HEK293T (cell line): ENCODE measurements at regions not wholly inside any gene's neighbourhood (a gene's known extent, or its start where the extent isn't known, plus 50 kb on each side); places are given as distances from the start of the nearest gene placed in this dataset.

Experiments
- CTCF ChIA-PET: fragments of 350-600 bp; formaldehyde crosslinking; extraction: SDS; loops from one replicate; lab custom pipeline; 2021; ENCODE audit warnings: antibody characterized with exemption, inconsistent platforms; lab: Yijun Ruan, JAX
- POLR2A ChIA-PET: fragments of 350-600 bp; formaldehyde crosslinking; extraction: SDS; loops from one replicate; lab custom pipeline; 2020; ENCODE audit warnings: antibody characterized with exemption, inconsistent platforms; lab: Yijun Ruan, JAX
- DNase-seq: peaks from one replicate; pipeline ENCODE4 v3.0.0; 2012; ENCODE audit warnings: mixed read lengths; ENCODE audit errors: extremely low spot score
- ARNT ChIP-seq: fragments of 450-650 bp; IDR thresholded peaks from 2 replicates; pipeline ENCODE4 v1.6.1; 2017; ENCODE audit warnings: mild to moderate bottlenecking
- BHLHE40 ChIP-seq: fragments of 450-650 bp; IDR thresholded peaks from 2 replicates; pipeline ENCODE4 v1.6.1; 2016; ENCODE audit warnings: mild to moderate bottlenecking, moderate library complexity, borderline replicate concordance
- CTBP1 ChIP-seq: fragments of 450-650 bp; IDR thresholded peaks from 2 replicates; pipeline ENCODE4 v1.6.1; 2016; ENCODE audit warnings: borderline replicate concordance
- ELF4 ChIP-seq: fragments of 450-650 bp; IDR thresholded peaks from 2 replicates; pipeline ENCODE4 v1.6.1; 2017; ENCODE audit warnings: antibody characterized with exemption
- FOXA1 ChIP-seq: fragments of 450-650 bp; IDR thresholded peaks from 2 replicates; pipeline ENCODE4 v1.6.1; 2016; ENCODE audit warnings: mild to moderate bottlenecking
- FOXK2 ChIP-seq: fragments of 450-650 bp; IDR thresholded peaks from 2 replicates; pipeline ENCODE4 v1.6.1; 2016; ENCODE audit warnings: mild to moderate bottlenecking
- FOXM1 ChIP-seq: fragments of 450-650 bp; IDR thresholded peaks from 2 replicates; pipeline ENCODE4 v1.6.1; 2017; ENCODE audit warnings: mild to moderate bottlenecking, borderline replicate concordance
- HDGF ChIP-seq: fragments of 450-650 bp; IDR thresholded peaks from 2 replicates; pipeline ENCODE4 v1.6.1; 2017; ENCODE audit warnings: antibody characterized with exemption, borderline replicate concordance
- L3MBTL2 ChIP-seq: fragments of 450-650 bp; conservative IDR thresholded peaks from 2 replicates; pipeline ENCODE4 v1.6.1; 2016; ENCODE audit warnings: mild to moderate bottlenecking
- LEF1 ChIP-seq: fragments of 450-650 bp; IDR thresholded peaks from 2 replicates; pipeline ENCODE4 v1.6.1; 2017; ENCODE audit warnings: mild to moderate bottlenecking, borderline replicate concordance
- NFRKB ChIP-seq: fragments of 450-650 bp; IDR thresholded peaks from 2 replicates; pipeline ENCODE4 v1.6.1; 2016; ENCODE audit warnings: mild to moderate bottlenecking, moderate library complexity
- SP1 ChIP-seq: fragments of 450-650 bp; IDR thresholded peaks from 2 replicates; pipeline ENCODE4 v1.6.1; 2017
- SUZ12 ChIP-seq: fragments of 450-650 bp; IDR thresholded peaks from 2 replicates; pipeline ENCODE4 v1.6.1; 2016; ENCODE audit warnings: mild to moderate bottlenecking
- TARDBP ChIP-seq: fragments of 450-650 bp; IDR thresholded peaks from 2 replicates; pipeline ENCODE4 v1.6.1; 2016
- ZNF384 ChIP-seq: fragments of 450-650 bp; IDR thresholded peaks from 2 replicates; pipeline ENCODE4 v1.6.1; 2016
- TF ChIP-seq, protein P1 (sequence below): fragments of 450-650 bp; IDR thresholded peaks from 2 replicates; pipeline ENCODE4 v1.6.1; 2016

DNA sequence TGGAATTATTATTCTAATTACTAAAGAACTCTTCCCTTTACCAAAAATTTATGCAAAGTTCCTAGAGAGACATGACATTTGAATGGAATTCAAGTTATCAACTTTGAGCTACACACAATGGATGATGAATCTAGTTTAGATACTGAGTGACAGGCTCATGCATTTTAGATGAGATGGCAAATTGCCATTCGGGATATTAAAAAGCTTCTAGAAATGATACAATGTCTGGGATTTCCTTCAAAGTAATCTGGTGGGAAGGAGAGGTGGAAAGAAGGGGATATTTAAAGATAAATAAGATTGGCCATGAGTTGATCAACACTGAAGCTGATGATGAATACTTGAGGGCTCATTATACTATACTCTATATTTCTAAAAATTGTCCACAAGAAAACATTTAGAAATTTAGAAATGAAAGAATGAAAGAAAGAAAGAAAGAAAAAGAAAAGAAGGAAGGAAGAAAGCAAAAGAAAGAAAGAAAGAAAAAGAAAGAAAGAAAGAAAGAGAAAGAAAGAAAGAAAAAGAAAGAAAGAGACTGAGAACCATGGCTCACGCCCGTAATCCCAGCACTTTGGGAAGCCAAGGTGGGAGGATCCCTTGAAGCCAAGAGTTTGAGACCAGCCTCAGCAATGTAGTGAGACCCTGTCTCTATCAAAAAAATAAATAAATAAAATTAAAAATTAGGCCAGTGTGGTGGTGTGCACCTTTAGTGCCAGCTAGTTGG, 62.6 kb upstream of the NEDD4L start:
- DNase-seq: no peak
- CTCF ChIA-PET: no interaction called here
- POLR2A ChIA-PET: no interaction called here
- TF ChIP-seq L3MBTL2 (no peak), SUZ12 (no peak), LEF1 (no peak), ARNT (no peak), FOXK2 (no peak), ZNF384 (no peak)
- TF ChIP-seq, protein P1, sequence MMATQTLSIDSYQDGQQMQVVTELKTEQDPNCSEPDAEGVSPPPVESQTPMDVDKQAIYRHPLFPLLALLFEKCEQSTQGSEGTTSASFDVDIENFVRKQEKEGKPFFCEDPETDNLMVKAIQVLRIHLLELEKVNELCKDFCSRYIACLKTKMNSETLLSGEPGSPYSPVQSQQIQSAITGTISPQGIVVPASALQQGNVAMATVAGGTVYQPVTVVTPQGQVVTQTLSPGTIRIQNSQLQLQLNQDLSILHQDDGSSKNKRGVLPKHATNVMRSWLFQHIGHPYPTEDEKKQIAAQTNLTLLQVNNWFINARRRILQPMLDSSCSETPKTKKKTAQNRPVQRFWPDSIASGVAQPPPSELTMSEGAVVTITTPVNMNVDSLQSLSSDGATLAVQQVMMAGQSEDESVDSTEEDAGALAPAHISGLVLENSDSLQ: no peak

DNA sequence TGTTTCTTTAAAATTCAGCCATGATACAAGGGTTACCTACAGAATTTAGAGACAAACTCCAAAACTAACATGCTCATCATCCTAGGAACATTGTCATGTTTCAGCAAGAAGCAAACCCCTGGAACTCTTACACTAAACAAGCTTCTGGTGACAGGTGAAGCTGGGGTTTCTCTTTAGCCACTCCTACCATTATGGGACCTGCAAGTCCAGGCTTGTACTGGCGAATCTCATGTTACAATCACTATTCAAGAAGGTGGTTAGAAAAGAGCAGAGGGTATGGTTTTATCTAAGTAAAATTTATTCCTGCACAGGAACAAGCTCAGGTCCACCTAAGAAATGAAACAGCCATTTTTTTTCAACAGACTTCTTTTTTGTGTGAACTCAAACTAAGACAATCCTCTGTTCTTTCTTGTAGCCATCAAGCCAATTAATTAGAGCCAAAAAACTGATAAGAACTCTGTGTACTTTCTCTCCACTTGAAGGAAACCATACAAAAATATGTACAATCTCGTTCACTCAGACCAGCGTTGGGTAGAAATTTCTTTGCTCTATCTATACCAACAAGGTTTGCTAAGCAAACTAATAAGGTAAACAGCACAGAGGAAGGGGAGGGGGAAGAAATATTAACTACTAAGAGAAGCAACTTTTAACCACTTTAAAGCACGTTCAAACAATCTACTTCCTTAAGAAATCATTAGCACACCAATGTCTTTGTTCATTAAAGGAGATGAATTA, 63.3 kb upstream of the NEDD4L start:
- CTCF ChIA-PET: interaction anchor here (0.6 kb wide), 1 partner anchor 10 kb away, joined by 3 read pairs; no protein-coding TSS in a partner anchor
- POLR2A ChIA-PET: no interaction called here
- TF ChIP-seq NFRKB (no peak), ZNF384 (no peak), L3MBTL2 (no peak), BHLHE40 (no peak), ELF4 (no peak), LEF1 (no peak), HDGF (no peak), SUZ12 (no peak), FOXA1 (no peak), ARNT (no peak), TARDBP (no peak), CTBP1 (no peak), SP1 (no peak), FOXM1 (no peak), FOXK2 (no peak)
- TF ChIP-seq, protein P1: no peak
- no peak for DNase-seq

DNA sequence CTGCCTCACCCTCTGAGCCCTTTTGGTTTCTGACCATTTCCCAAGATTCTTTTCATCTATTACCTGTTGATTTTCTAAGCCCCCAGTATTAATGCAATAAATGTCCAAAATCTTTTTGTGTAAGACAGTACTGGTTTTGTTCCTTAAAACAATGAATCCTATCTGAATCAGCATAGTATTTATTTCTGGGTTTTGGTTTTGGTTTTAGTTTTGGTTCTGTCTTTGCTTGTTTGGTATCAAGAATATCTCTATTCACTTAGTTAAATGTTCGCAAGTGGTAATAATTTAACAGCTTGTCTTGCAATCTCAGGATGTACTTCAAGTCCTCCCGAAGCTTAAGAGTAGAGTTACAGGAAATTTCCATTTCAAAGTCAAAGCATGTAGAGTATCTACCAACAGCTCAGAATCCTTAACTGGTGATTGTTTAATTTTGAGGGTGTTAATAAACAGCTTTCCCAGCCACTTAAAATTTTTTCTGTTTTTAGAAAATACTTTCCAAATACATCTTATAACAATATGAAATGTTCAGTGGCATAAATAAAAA, 67.7 kb upstream of the NEDD4L start:
- no peak for DNase-seq
- ChIA-PET CTCF (interaction anchor here (0.6 kb wide), 1 partner anchor 526 kb away, joined by 6 read pairs; no protein-coding TSS in a partner anchor), POLR2A (no interaction called here)
- TF ChIP-seq, protein P1: no peak
- TF ChIP-seq ZNF384 (no peak), CTBP1 (no peak), ARNT (no peak), TARDBP (no peak), SUZ12 (no peak), FOXK2 (no peak)

DNA sequence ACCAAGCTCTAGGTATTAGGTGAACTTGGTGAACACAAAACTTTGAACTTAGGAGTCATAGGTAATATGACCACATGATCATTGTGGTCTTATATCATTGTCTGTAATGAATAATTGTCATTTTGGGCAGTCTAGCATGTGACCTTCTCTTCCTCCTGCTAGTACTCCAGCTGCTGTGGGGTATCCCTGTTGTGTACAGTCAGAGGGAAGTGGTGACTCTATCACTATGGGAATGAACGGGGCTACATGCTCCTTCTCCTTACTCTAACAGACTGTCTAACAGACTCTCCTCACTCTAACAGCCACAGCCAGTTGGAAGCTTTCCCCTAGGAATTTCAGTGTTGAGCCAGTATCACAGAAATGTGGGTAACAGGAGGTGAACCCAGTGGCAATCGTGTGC, 68.2 kb upstream of the NEDD4L start:
- POLR2A ChIA-PET: interaction anchor here (1.0 kb wide), 1 partner anchor 8 kb away, joined by 3 read pairs; no protein-coding TSS in a partner anchor
- no peak for DNase-seq
- TF ChIP-seq BHLHE40 (no peak), FOXA1 (no peak), L3MBTL2 (no peak), CTBP1 (no peak), ELF4 (no peak), ARNT (no peak), FOXM1 (no peak), TARDBP (no peak), NFRKB (no peak), SP1 (no peak), SUZ12 (no peak), FOXK2 (no peak), LEF1 (no peak), HDGF (no peak), ZNF384 (no peak)
- TF ChIP-seq, protein P1: no peak
- CTCF ChIA-PET: interaction anchor here (0.6 to 0.9 kb wide), 2 partner anchors 76 to 526 kb away, joined by 3 to 6 read pairs; no protein-coding TSS in a partner anchor

DNA sequence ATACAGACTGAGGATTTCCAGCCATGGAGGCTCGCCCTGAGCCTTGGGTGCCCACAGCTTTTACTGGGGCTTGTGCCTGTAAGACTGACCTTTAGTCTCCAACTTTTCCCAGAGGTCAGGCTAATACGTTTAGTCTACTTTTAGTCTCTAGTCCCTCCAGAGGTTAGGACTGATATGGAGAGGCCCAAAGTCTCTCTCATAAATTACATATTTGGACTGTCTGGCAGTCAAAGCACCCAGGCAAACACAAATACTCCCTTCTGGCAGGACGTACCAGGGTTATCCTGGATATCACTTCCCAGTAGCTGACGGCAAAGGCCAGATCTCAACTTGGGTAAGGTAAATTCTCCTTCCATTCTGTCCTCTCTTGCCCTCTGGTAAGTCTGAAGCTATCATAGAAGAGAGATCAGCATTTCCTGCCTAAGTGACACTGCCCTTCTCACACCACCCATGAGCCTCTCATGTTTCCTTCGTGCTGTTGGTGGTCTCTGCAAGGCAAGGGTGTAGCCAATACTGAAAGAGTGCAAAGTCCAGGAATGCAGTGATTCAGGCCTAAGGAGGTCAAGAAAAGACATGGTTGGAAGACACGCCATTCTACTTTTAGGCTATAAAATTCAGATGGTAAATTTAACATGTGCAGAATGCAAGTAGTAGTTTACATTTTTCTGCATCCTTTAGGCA, 69.3 kb upstream of the NEDD4L start:
- TF ChIP-seq L3MBTL2 (no peak), NFRKB (no peak), FOXM1 (no peak), FOXK2 (no peak), ELF4 (no peak)
- POLR2A ChIA-PET: interaction anchor here (1.0 kb wide), 1 partner anchor 9 kb away, joined by 3 read pairs; no protein-coding TSS in a partner anchor
- no peak for DNase-seq
- CTCF ChIA-PET: no interaction called here
